BLaER1 treated with 17β-estradiol and CSF1 and Interleukin-3, amounts not matched to agents 10 nM and 100 nM (cell line): ENCODE measurements at regions not wholly inside any gene's neighbourhood (a gene's known extent, or its start where the extent isn't known, plus 50 kb on each side); places are given as distances from the start of the nearest gene placed in this dataset.

Experiments used
- H3K27ac ChIP-seq, 11 experiments: shearing (Covaris generic); formaldehyde crosslinking; 2 replicates each; pipeline ENCODE4 v1.8.1; 2022
- H3K27me3 ChIP-seq, 11 experiments: shearing (Covaris generic); formaldehyde crosslinking; 2 replicates each; pipeline ENCODE4 v1.8.1; 2022
- H3K36me3 ChIP-seq, 11 experiments: shearing (Covaris generic); formaldehyde crosslinking; 2 replicates each; pipeline ENCODE4 v1.8.1; 2022
- H3K4me1 ChIP-seq, 10 experiments: shearing (Covaris generic); formaldehyde crosslinking; 2 replicates each; pipeline ENCODE4 v1.8.1; 2022
- H3K4me2 ChIP-seq, 11 experiments: shearing (Covaris generic); formaldehyde crosslinking; 2 replicates each; pipeline ENCODE4 v1.8.1; 2022
- H3K4me3 ChIP-seq, 10 experiments: shearing (Covaris generic); formaldehyde crosslinking; 2 replicates each; pipeline ENCODE4 v1.8.1; 2022
- H3K9ac ChIP-seq, 11 experiments: shearing (Covaris generic); formaldehyde crosslinking; 2 replicates each; pipeline ENCODE4 v1.8.1; 2022
- H3K9me3 ChIP-seq, 11 experiments: shearing (Covaris generic); formaldehyde crosslinking; replicated peaks in 1 of 11; 2 replicates each; pipeline ENCODE4 v1.8.1; 2022
- H4K20me1 ChIP-seq, 11 experiments: shearing (Covaris generic); formaldehyde crosslinking; 2 replicates each; pipeline ENCODE4 v1.8.1; 2022
- Cebpa-rat ChIP-seq, 11 experiments: shearing (Covaris generic); IDR thresholded peaks; 2 replicates each; pipeline ENCODE4 v1.8.1; 2022

DNA sequence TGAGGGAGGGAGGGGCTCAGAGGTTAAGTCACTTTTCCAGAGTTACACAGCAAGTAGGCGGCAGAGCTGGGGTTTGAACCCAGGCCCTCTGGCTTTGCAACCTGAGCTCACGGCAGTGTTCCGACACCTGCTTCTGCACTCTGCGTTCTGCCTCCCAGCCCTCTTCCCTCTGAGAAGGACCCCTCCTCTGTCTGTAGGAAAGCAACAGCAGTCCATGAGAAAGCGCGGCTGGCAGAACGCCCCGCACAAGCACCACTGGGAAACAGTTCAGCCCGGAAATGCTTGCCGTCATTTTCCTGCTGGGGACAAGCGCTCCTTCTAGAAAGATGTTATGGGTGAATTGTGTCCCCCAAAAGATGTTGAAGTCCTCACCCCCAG is 241.1 kb downstream of the NPHP4 start:
- H3K27ac ChIP-seq, result peak overlapping the region in 2 of 11 experiments; percentile 32 to 41; a peak in 2 of 22 replicates
- peak overlapping the region; percentile 61 to 97 (median 92); a peak in 19 of 22 replicates for H3K4me2 ChIP-seq
- TF ChIP-seq Cebpa-rat (IDR thresholded peaks at IDR 0.05), result no peak
- H3K36me3 ChIP-seq, result no peaks in the 10 kb centered on the region
- H3K9me3 ChIP-seq, result no peaks in the 10 kb centered on the region
- peaks cover 21 to 81% (median 77%) of the 10 kb centered on the region in 10 experiments for H3K4me1 ChIP-seq
- H4K20me1 ChIP-seq, result peaks cover 0 to 22% (median 0%) of the 10 kb centered on the region in 11 experiments; a peak in 4 of 22 replicates
- H3K9ac ChIP-seq, result peak overlapping the region in 2 of 11 experiments; percentile 37 to 62; a peak in 3 of 22 replicates
- H3K27me3 ChIP-seq, result peaks cover 0 to 34% (median 0%) of the 10 kb centered on the region in 11 experiments; a peak in 4 of 22 replicates
- H3K4me3 ChIP-seq, result 0 out of 20 replicates have a peak overlapping the region, but pooled peaks of 1 of the 10 experiments have one; percentile 36

DNA sequence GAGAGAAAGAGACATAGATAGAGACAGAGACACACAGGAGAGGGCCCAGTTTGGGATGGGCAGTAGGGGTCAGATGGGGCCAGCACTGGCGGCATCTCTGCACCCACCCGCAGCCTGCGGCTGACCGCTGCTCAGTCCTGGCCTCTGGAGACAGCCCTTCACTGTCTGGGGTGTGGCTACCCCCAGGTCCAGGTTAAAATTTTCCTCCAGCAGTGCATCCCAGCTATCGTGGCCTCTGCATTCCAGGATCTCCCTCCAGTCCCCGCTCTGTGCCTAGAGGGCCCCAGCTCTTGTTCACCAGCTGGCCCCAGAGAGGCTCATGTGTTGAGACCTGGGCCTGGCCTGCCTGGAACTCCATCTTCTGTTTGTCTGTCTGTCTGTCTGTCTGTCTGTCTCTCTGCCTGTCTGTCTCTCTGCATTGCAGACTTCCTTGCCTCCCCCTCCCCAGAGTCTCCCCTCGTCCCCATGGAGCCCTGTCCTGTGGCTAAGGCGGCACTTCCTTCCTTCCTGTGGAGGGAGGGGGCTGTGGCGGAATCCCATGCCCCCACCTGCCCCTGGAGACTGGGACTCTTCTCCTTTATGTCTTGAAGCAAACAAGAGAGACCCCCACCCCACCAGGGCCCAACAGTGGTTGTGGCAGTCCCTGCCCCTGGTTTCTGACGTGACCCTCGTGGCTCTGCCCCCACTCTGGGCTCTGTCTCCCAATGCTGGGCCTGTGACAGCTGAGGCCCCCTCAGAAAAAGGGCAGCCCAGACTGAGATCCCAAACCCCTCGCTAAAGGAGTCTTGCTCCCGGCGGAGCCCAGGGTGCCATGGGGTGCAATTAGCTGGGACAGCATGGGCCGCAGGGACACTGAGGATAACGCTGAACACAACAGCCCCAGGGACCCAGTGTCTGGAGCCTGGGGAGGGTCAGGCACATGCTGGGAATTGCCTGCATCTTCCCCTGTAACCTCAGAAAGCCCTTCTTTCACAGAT is 241.8 kb downstream of the NPHP4 start:
- Histone ChIP-seq H3K9me3 (no peaks in the 10 kb centered on the region), H4K20me1 (peaks cover 0 to 25% (median 0%) of the 10 kb centered on the region in 11 experiments; a peak in 4 of 22 replicates), H3K4me1 (peaks cover 28 to 87% (median 84%) of the 10 kb centered on the region in 10 experiments), H3K36me3 (no peaks in the 10 kb centered on the region), H3K4me3 (peak overlapping the region in 4 of 10 experiments; percentile 4 to 36 (median 27); a peak in 3 of 20 replicates), H3K27me3 (peaks cover 0 to 37% (median 0%) of the 10 kb centered on the region in 11 experiments; a peak in 5 of 22 replicates), H3K27ac (peak overlapping the region in 4 of 11 experiments; percentile 5 to 44 (median 36); a peak in 6 of 22 replicates), H3K9ac (peak overlapping the region in 8 of 11 experiments; percentile 21 to 62 (median 52); a peak in 13 of 22 replicates), H3K4me2 (peak overlapping the region; percentile 61 to 97 (median 92))
- no peak for TF ChIP-seq Cebpa-rat (IDR thresholded peaks at IDR 0.05)

DNA sequence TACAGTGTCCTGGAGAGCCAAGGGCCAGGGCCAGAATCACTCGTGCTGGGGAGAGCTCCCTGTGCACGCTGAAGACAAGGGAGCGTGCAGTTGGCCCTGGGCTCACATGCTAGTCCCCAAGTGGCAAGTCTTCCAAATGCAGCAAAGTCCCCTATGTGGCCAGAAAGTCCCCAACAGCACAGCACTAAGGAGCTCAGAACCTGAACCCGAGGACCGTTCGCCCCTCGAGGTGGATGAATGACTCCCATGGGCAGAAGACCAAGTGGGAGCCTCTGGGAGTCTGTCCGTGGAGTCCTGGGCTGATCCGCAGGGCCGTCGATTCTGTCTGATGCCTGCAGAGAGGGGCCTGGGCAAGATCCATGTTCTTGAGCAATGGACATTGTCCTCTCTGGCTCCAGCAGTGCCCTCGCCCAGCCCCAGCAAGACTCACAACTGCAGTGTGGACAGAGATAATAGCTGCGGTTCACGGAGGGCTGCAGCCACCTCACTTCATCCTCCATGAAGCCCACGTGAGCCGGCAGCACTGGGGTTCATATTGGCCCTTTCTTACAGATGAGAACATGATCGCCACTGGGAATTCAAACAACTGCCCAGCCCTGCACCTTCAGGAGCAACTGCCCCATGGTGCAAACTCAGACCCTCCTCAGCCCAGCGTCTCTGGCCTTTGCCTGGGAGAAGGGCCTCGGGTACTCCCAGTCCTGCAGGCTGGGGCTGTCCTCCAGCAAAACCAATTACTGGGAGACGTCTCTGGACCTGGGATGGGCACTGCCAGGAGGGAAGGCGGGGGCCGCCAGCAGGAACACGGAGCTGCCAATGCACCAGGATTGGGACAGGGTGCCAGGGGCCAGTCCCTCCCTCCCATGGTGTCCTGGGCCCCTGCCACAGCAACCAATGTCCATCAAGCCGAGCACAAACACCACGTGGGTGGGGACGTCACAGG is 243.7 kb downstream of the NPHP4 start:
- Histone ChIP-seq H3K9me3 (no peaks in the 10 kb centered on the region), H3K27ac (no peak overlapping the region), H3K4me2 (peak overlapping the region in 9 of 11 experiments; percentile 67 to 97 (median 94); a peak in 17 of 22 replicates), H3K4me3 (no peak overlapping the region), H3K9ac (no peak overlapping the region), H4K20me1 (peaks cover 0 to 29% (median 0%) of the 10 kb centered on the region in 11 experiments; a peak in 4 of 22 replicates), H3K27me3 (peaks cover 0 to 42% (median 0%) of the 10 kb centered on the region in 11 experiments; a peak in 5 of 22 replicates), H3K36me3 (no peaks in the 10 kb centered on the region), H3K4me1 (peaks cover 38 to 94% (median 93%) of the 10 kb centered on the region in 10 experiments)
- TF ChIP-seq Cebpa-rat (IDR thresholded peaks at IDR 0.05), result no peak

DNA sequence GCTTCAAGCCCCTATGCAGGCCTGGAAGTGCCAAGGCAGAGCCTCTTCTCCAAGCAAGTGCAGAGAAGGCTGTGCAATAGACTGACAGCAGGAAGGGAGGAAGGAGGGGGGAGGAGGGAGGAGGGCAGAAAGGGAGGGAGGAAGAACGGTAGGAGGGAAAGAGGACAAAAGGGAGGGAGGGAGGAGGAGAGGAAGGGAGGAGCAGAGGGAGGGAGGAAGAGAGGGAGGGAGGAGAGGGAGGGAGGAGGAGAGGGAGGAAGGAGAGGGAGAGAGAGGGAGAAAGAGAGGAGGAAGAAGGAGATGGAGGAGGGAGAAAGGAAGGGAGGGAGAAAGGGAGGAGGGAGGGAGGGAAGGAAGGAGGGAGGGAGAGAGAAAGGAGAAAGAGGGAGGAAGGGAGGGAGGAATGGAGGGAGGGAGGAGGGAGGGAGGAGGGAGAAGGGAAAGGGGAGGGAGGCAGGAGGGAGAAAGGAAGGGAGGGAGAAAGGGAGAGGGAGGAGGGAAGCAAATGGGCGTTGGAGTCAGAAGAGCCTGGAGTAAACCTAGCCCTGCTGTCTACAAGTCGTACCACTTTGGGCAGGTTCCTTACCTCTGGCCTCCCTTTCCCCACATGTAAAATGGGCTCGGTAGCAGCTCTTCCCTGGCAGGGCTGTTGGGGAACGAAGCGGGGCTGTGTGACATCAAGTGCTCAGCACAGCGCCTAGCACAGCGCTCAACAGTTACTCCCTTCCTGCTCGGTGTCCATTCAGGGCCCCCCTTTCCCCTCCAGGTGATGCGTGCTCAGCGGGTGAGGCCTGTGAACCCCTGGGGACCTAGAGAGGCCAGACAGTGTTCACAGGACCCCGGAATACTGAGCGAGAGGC is 244.6 kb downstream of the NPHP4 start:
- H4K20me1 ChIP-seq, result peaks cover 0 to 27% (median 0%) of the 10 kb centered on the region in 11 experiments; a peak in 4 of 22 replicates
- H3K36me3 ChIP-seq, result no peaks in the 10 kb centered on the region
- no peak overlapping the region; a peak in 1 of 20 replicates for H3K4me3 ChIP-seq
- peaks cover 0 to 41% (median 0%) of the 10 kb centered on the region in 11 experiments; a peak in 5 of 22 replicates for H3K27me3 ChIP-seq
- peaks cover 42 to 95% (median 94%) of the 10 kb centered on the region in 10 experiments for H3K4me1 ChIP-seq
- H3K27ac ChIP-seq, result peak overlapping the region in 2 of 11 experiments; percentile 17 to 22; a peak in 3 of 22 replicates
- TF ChIP-seq Cebpa-rat (IDR thresholded peaks at IDR 0.05), result no peak
- H3K4me2 ChIP-seq, result peak overlapping the region in 10 of 11 experiments; percentile 54 to 97 (median 93); a peak in 20 of 22 replicates
- H3K9me3 ChIP-seq, result no peaks in the 10 kb centered on the region
- H3K9ac ChIP-seq, result peak overlapping the region in 2 of 11 experiments; percentile 12 to 41; a peak in 2 of 22 replicates

DNA sequence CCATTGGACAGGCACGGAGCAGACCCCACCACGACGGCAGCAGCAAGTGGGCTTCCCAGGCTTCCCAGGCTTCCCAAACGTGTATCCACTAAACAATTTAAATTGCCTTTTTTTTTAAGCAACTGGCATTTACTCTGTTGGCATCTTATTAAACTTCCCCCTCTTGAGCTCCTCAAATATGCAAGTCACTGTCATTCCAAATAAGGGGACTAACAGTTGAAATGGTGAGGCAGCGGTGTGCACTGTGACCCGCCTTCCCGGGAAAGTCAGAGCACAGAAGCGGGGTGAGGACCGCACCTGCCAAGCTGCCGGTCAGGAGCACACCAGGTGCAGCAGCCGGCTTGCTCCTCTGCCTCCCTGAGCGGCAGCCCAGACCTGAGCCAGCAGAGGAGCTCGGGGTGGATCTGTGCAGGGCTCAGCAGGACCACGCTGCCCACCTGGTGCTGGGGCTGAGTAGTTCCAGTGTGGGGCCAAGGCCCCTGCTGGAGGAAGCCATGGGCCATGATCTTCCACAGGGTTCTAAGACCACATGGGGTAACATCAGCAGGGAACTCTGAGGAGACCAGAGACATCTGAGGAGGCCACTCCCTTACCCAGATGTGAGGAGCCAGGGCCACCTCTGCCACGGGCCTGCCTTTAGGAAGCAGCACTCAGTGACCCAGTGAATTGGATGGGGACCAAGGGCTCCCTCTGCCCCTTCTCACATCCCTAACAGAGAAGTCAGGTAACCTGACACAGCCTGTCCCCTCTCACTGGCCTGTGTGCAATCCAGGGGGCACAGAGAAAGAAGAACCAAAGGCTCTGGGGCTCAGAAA is 245.4 kb downstream of the NPHP4 start:
- Histone ChIP-seq H3K36me3 (no peaks in the 10 kb centered on the region), H3K4me1 (peaks cover 50 to 95% (median 94%) of the 10 kb centered on the region in 10 experiments), H3K9ac (peak overlapping the region in 3 of 11 experiments; percentile 12 to 60 (median 41); a peak in 5 of 22 replicates), H4K20me1 (peaks cover 0 to 22% (median 0%) of the 10 kb centered on the region in 11 experiments; a peak in 4 of 22 replicates), H3K27me3 (peaks cover 0 to 36% (median 0%) of the 10 kb centered on the region in 11 experiments; a peak in 4 of 22 replicates), H3K27ac (peak overlapping the region in 7 of 11 experiments; percentile 17 to 40 (median 31); a peak in 10 of 22 replicates), H3K4me2 (peak overlapping the region; percentile 47 to 93 (median 80)), H3K9me3 (no peaks in the 10 kb centered on the region), H3K4me3 (no peak overlapping the region; a peak in 1 of 20 replicates)
- no peak for TF ChIP-seq Cebpa-rat (IDR thresholded peaks at IDR 0.05)

DNA sequence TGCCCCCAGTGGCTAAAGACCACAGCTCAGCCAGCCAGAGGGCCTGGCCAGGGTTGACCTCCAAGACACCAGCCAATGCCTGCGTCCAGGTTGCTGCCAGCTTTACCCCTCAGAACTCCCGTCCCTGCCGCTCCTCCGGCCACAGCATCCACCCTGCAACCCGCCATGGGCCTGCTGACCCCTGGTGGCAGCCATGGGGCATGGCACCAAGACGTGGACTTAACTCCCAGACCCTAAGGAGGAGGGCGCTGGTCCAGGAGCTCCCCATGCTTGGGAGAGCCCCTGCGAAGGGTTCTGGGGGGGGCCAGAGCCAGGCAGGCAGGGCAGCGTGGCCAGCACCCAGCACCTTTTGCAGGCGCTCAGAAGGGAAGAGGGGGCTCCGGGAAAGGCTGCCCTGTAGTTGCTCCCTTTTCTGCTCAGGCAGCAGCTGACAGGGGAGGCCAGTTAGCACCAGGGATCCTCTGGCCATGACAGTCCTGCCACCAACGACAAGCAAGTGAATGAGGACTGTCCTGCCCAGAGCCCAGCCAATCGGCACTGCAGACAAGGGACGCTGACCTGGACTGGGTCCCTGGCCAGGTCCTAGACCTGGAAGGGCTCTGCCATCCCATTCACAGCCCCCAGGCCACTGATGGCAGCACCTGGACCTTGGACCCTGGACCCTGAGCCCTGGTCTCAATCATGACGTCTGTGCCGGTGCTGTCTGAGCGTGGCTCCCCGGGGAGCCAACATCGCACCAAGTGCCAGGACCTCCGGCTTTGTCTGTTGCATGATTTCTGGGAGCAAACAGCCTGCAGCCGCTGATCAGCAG is 246.2 kb downstream of the NPHP4 start:
- Histone ChIP-seq H4K20me1 (peaks cover 0 to 22% (median 0%) of the 10 kb centered on the region in 11 experiments; a peak in 4 of 22 replicates), H3K4me1 (peaks cover 58 to 95% (median 94%) of the 10 kb centered on the region in 10 experiments), H3K4me2 (peak overlapping the region; percentile 47 to 93 (median 80)), H3K27me3 (peaks cover 0 to 29% (median 0%) of the 10 kb centered on the region in 11 experiments; a peak in 4 of 22 replicates), H3K27ac (peak overlapping the region in 6 of 11 experiments; percentile 1 to 40 (median 22); a peak in 7 of 22 replicates), H3K36me3 (no peaks in the 10 kb centered on the region), H3K9me3 (no peaks in the 10 kb centered on the region), H3K4me3 (no peak overlapping the region), H3K9ac (peak overlapping the region in 2 of 11 experiments; percentile 28 to 36; a peak in 4 of 22 replicates)
- TF ChIP-seq Cebpa-rat (IDR thresholded peaks at IDR 0.05), result no peak
